NOMO-1 (cell line): ENCODE measurements at regions not wholly inside any gene's neighbourhood (a gene's known extent, or its start where the extent isn't known, plus 50 kb on each side); places are given as distances from the start of the nearest gene placed in this dataset.
"Not testable (repeated sequence)": the region's sequence is repeated elsewhere in the genome, so short reads cannot be mapped to it uniquely, and the experiment has no call there.

Source experiments
- DNase-seq, 2 experiments: peaks; one replicate each; lab custom pipeline; 2025; ENCODE audit not compliant: unreplicated experiment in 2 of 2; lab: John Stamatoyannopoulos, UW

DNA sequence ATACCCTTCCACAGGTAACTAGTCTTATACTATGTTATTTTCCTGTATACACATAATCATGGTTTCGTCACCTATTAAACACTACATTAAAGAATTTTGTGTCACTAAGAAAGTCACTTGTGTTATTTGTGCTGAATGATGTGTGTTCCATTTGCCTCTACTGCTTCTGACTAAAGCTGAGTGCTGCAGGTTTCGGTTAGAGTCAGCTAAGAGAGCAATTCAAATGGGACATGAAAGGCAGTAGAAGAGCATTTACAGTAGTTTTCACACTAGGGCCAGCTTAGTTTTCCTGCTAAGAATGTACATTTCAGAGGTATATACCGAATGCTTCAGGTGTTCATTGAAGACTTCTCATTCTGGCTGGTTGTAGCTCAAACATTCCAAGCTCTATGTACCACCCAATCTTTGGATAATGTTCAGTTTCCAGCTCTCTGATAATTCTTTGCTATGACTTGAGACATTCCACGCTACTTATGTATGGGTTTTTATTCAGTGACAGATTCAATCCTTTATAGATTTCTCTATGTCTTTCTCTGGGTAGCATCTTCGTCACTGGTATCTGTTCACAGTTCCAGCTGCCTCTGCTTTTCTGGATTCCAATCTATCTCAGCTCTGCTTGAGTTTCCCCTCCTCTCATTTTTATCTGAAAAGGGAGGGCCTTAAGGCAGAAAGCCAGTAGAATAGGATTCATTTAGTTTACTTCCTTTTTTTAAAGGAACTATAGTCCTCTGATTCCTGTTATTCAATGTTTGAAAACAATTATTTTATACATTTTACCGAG, 164.4 kb downstream of the CXXC4 start:
- no peak for DNase-seq

DNA sequence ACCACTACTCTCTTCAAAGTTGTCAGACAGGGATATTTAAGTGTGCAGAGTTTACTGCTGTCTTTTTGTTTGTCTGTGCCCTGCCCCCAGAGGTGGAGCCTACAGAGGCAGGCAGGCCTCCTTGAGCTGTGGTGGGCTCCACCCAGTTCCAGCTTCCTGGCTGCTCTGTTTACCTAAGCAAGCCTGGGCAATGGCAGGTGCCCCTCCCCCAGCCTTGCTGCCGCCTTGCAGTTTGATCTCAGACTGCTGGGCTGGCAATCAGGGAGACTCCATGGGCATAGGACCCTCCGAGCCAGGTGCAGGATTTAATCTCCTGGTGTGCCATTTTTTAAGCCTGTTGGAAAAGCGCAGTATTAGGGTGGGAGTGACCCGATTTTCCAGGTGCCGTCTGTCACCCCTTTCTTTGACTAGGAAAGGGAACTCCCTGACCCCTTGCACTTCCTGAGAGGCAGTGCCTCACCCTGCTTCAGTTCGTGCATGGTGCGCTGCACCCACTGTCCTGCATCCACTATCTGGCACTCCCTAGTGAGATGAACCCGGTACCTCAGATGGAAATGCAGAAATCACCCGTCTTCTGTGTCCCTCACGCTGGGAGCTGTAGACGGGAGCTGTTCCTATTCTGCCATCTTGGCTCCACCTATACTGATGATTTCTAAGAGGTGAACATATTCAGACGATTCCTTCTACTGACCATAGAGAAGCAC, 167.6 kb downstream of the CXXC4 start:
- DNase-seq, result not testable (repeated sequence)

DNA sequence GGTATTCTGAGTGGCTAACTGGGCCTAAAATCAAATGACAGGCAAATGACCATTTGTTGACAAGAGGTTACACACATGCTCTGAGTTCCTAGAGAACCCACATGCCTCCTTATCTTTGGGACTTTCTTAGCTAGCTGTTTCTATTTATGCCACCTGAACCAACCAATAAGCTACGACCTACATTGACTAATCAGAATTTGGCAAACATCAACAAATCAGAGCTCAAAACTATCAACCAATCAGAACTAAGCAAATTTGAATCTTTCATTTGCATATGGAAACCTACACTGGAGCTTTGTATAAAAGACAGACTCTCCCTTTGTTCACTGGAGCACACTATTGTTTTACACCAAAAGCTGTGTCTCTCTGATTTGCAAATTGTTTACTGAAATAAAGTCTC, 192.0 kb downstream of the CXXC4 start:
- no peak for DNase-seq

DNA sequence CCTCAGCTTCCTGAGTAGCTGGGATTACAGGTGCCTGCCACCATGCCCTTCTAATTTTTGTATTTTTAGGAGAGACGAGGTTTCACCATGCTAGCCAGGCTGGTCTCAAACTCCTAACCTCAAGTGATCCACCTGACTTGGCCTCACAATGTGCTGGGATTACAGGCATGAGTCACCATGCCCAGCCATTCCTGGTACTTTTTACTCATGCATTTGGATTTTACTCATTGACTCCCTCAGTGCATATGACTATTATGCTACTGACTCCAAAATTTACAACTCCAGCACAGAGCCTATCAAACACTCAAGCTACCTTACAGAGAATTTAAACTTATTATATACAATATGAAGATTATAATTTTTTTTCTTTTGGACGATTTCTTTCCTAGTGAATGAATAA, 199.9 kb downstream of the CXXC4 start:
- no peak for DNase-seq

DNA sequence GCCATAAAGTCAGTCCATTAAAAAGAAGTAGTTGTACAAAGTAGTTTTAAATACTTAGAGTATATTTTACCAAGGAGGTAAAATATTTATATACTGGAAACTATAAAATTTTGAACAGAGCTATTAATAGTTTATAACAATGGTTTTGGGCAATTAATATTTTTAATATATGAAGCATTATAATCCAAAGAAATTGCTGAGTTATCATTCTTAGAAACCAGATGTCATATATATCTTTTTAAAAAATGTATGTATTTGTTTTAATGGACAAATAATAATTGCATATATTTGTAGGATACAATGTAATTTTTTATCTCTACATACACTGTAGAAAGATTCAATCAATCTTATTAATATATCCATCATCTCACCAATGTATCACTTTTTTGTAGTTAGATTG, 207.8 kb downstream of the CXXC4 start:
- no peak for DNase-seq

DNA sequence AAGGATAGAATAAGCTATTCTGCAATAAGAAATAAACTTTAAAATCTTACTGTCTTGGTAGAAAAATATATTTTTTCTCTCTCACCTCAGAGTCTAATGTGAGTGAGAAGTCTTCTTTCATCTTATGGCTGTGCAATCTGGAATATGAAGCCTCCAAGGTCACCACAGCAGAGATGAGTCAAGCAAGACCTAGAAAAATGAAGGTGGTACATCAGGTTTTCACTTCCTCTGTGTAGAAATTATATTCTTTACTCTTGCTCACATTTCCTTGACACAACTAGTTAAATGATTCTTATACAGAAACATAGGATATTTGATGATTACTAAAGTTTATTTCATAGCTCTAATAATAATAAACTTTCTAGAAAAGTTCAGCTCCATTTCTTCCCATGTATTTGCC, 211.4 kb downstream of the CXXC4 start:
- no peak for DNase-seq

DNA sequence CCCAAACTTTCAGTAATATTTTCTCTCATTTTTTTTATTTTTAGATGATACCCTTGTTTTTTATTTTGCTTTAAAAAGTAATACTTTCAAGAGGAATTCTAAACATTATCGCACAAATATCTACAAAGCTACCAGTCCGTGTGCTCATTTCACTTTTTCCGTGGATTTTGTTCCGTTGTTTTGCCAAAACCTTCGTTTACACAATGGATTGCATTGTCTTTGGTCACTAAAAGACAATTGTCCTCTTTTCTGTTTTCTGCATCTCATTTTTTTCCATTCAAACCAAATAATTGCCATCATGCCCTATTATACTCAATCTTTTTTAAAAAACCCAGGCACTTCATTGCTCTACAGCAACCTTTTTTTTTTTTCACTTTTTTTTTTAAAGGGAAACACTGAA, 214.9 kb downstream of the CXXC4 start:
- DNase-seq, result no peak

DNA sequence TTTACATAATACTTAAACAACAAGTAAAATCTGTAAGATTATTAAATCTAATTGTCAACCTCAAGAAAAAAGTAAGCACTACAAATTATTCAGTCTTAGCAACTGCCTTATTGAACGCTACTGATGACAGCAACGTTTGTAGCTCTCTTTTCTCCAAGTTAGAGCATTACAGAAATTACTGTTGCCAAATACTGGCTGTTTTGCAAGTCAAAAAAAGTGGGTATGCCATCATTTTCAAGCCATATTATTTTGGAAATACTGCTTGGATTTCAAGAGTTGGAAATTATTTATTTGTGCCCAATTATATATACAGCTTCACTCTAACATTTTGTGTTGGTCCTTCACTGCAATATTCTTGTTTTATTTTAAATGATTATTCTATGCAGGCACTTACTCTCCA, 221.7 kb downstream of the CXXC4 start:
- no peak for DNase-seq

DNA sequence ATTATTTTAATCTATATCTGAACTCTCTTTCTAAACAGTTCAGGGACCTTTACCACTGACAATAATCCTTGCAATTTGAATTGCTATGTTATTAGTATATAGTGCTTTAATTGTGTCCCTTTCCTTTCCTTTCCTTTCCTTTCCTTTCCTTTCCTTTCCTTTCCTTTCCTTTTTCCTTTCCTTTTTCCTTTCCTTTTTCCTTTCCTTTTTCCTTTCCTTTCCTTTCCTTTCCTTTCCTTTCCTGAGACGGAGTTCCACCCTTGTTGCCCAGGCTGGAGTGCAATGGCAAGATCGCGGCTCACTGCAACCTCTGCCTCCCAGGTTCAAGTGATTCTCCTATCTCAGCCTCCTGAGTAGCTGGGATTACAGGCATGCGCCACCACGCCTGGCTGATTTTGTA, 225.1 kb downstream of the CXXC4 start:
- DNase-seq, result not testable (repeated sequence)

DNA sequence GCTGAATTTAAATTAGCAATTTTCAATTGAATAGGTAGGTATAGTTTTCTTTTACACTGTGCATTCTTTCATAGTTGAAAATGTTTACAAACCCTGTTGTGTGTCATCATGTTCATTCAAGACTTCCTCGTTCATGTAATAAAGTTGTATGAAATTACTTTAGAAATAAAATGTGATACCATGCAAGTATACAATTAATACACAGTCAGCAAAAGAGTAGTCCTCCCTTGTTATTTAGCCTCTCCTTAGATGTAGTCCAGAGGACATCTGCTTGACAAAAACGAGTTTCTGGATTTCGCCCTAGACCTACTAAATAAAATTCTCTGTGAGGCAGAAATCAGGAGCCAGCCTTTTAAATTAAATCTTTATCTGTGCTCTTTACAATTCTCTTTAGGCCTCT, 231.6 kb downstream of the CXXC4 start:
- DNase-seq, result no peak

DNA sequence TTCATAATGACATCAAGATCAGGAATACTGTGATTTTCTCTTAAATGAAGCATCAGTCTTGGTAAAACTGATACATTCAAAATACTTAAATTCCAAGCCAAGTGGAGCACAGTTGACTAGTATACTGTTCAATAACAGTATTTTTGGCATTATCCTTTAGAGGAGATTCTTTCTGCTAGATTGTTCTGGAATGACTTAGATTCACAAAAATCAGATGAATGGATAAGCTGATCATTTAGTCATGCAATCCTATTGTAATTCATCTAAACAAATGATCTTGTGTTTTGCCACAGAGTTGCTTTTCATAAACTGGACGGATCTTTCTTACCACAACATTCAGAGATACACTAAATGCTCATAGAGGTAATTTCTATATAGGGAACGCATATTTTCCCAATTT, 232.0 kb downstream of the CXXC4 start:
- DNase-seq, result no peak

DNA sequence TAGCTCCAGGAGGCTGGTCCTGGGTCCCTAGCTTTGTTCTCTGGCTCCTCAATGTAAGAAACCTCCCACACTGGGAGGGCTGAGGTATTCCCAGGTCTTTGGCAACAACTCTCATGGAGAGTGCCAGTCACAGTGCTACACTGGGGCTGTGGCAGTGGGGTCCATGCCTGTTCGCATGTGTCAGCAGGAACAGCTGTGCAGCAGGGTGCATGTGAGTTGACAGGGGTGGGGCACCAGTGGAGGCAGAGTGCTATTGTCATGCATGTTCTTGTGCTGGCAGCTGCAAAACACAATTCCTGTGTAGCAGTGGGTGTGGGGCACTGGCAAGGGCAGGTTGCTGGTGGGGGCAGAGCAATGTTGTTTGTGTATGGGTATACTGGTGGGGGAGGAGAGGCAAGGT, 246.0 kb downstream of the CXXC4 start:
- DNase-seq, result no peak

DNA sequence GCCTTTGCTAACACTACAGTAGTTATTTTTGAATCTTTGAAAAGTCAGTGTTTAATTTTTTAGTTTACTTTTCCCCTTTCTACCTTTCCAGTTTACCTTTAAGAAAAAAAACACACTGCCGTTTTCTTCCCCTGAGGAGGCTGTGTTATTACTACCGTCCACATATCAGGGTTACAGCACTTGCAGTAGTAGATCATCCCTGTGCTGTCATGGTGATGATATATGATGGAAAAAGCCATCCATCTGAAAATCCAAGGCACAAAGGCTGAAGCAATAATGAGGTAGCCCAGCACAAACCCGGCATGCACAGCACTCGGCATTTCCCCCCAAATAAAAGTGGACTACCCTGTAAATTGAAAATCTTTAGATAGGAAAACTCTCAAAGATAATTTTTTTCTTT, 258.7 kb downstream of the CXXC4 start:
- DNase-seq, result no peak

DNA sequence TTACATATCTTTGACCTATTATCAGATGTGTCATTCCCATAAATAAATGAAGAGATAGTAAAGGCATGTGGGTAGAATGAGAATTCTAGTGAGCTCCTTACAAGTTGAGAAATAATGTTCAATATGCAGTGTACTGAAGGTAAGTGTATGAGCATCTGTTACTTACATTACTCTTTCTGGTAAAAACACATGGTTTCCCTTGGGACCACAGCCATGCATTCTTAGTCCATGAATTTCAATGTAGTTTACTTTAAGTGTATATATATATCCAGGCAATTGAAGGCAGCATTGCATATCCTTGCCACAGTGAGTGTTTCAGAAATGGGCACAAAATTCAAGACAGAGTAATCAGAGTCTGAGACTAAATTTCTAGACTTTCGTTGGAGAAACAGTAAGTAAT, 277.2 kb downstream of the CXXC4 start:
- no peak for DNase-seq

DNA sequence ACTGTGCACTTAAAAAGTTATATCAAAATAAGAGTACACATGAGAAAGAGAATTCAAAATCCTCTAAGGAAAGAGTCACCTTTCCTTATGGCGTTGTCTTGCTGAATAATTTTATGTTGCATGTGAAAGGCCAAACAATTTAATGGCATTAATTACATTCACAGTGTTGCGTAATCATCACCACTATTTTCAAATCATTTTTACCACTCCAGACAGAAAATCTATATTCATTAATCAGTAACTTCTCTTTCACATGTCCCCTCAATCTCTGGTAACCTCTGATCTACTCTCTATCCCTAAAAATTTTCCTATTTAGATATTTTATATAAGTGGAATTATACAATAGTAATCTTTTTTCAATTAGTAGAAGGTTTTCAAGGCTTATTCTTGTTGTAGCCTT, 283.0 kb downstream of the CXXC4 start:
- no peak for DNase-seq

DNA sequence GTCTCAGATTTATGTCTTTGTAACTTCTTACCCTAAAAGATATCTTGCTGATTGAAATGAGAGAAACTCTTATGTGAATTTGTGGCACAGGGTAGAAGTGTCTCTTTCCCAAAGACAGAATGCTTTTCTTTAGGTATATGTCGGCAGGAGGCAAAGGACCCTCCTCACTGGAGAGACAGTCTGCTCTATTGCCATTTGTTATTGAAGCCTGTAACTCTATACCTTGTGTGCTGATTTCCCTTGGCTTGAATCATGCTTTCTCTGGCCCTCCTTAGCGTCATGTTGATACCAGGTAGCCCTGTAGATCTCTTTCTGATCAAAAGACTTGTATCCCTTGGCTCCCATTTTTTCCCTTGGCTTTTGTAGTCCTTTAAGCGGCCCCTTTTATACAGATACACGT, 284.3 kb downstream of the CXXC4 start:
- DNase-seq, result no peak

DNA sequence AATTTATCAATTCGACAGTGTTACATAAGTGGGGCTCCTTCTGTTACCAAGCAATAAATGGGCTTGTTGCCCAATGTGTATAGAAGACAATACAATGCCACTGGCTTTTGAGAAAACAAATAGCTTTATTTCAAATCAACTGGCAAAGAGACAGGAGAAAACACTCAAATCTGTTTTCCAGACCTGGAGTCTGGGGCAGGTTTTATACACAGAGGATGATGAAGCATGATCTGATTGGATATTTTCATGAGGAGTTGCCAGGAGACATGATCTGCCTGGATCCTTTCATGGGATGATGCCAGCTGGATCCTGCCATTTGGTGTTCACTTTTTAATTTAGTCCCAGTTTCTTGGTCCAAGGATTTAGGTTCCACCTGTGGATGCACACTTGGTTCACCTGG, 287.9 kb downstream of the CXXC4 start:
- no peak for DNase-seq

DNA sequence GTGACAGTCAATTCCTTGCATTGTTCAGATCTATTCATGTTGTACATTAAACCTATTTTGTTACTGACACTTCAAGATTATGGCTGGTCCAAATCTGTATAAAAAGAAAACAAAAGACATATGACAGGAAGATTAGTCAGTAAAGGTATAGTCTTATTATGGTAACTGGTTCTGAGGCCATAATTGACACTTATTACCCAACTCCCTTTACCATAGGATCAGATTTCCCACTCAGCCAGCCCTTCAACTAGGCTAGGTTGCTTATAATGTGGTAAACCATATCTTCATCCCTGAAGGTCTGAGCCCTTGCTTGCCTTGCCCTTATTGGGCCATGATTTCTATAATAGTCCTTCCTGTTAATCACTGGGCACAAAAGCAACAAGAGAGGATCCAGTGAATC, 289.6 kb downstream of the CXXC4 start:
- DNase-seq, result no peak

DNA sequence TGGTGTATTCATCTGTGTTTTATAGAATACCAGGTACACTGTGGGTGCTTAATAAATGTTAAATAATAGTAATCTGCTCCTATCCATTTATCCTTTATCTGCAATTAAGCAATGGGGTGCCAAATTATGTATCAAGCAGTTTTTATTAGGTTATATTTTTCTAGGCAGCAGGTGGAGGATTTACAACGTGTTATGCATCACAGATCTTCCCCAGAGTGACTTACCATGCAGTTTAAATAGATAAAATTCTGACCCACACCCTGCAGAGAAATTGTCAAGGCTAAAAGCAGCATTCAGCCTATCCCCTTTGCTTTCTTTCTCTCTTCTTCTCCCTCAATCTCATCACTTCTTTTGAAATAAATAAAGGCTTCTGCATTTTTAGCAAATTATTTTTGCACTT, 306.4 kb downstream of the CXXC4 start:
- DNase-seq, result no peak

DNA sequence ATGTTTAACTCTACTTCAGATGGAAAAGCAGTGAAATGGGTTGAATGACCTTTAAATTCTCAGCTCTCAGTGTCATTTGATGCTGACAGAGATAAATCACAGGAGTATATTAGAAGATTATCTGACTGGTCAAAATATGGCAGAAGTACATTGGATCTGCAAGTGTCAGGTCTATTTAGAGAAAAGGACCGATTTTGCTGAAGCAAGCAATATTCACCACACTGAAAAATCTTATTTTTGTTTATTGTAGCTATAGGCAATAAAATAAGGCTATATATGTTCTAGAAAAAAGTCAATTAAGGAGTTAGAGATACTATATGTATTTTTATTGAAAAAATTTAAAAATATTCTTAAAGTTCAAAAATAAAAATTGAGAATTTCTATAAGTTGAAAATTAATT, 325.3 kb downstream of the CXXC4 start:
- DNase-seq, result no peak

DNA sequence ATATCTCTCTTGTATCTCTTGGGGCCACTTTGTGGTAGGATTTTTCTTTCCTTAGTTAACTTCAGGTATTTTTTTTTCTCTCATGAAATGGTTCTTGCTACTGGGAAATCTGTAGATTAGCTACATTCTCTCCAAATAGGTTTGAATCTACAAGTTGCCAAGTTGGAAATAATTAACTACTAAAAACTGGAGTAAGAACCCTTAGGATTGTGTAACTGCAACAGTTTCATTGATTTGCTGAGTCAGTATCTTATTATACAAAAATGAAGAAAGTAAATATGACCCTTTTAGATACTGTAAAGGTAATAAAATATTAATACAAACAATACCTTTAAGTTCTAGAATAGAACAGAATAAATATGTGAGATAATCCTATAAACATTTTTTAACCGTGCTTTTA, 327.9 kb downstream of the CXXC4 start:
- DNase-seq, result no peak

DNA sequence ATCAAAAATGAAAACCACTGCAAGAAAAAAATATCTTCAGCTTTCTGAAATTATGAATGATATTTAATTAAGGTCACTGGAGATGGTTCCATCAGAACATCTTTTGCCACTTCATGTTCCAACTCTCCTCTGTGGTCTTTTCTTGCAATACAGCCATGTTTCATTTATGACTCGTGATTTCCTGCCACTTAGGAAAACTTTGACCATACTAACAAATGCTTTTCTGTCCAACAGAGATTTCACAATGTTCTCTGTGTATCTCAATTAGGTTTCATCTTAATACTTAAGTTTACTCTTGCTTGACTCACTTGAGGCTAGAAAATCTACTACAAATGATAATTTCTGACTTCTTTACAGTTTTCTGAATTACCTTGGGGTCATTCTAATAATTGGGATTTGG, 330.9 kb downstream of the CXXC4 start:
- no peak for DNase-seq

DNA sequence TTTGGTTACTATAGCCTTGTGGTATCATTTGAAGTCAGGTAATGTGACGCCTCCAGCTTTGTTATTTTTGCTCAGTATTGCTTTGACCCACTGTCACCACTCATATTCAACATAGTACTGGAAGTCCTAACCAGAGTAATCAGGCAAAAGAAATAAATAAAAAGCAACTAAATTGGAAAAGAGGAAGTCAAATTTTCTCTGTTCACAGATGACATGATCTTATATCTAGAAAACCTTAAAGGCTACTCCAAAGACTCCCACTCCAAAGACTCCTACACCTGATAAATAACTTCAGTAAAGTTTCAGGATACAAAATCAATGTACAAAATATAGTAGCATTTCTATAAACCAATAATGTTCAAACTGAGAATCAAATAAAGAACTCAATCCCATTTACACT, 348.6 kb downstream of the CXXC4 start:
- no peak for DNase-seq
